Neural crest cell (in vitro differentiated cells): ENCODE measurements at regions not wholly inside any gene's neighbourhood (a gene's known extent, or its start where the extent isn't known, plus 50 kb on each side); places are given as distances from the start of the nearest gene placed in this dataset.

Experiments
- DNase-seq: peaks from one replicate; pipeline ENCODE4 v3.0.0; 2021; ENCODE audit warnings: low read depth, mixed read lengths, low spot score
- H3K27ac Mint-ChIP-seq: one replicate; pipeline ENCODE4 v1.8.0; 2021; ENCODE audit warnings: mild to moderate bottlenecking, mixed read lengths; ENCODE audit not compliant: unreplicated experiment
- H3K27me3 Mint-ChIP-seq: 2 replicates; pipeline ENCODE4 v1.8.0; 2021; ENCODE audit warnings: low read depth, mild to moderate bottlenecking, mixed read lengths
- H3K36me3 Mint-ChIP-seq: 2 replicates; pipeline ENCODE4 v1.8.0; 2021; ENCODE audit warnings: low read depth, mild to moderate bottlenecking, mixed read lengths
- H3K4me1 Mint-ChIP-seq: 2 replicates; pipeline ENCODE4 v1.8.0; 2021; ENCODE audit warnings: mixed read lengths
- H3K4me3 Mint-ChIP-seq: one replicate; pipeline ENCODE4 v1.8.0; 2021; ENCODE audit warnings: mild to moderate bottlenecking, mixed read lengths
- H3K9me3 Mint-ChIP-seq: 2 replicates; pipeline ENCODE4 v1.8.0; 2021; ENCODE audit warnings: mixed read lengths
- TF ChIP-seq, protein P1 (sequence below): fragments of 200-600 bp; sonication (generic); conservative IDR thresholded peaks from 2 replicates; pipeline ENCODE4 v1.5.0; 2021; ENCODE audit warnings: antibody characterized with exemption, mild to moderate bottlenecking

DNA sequence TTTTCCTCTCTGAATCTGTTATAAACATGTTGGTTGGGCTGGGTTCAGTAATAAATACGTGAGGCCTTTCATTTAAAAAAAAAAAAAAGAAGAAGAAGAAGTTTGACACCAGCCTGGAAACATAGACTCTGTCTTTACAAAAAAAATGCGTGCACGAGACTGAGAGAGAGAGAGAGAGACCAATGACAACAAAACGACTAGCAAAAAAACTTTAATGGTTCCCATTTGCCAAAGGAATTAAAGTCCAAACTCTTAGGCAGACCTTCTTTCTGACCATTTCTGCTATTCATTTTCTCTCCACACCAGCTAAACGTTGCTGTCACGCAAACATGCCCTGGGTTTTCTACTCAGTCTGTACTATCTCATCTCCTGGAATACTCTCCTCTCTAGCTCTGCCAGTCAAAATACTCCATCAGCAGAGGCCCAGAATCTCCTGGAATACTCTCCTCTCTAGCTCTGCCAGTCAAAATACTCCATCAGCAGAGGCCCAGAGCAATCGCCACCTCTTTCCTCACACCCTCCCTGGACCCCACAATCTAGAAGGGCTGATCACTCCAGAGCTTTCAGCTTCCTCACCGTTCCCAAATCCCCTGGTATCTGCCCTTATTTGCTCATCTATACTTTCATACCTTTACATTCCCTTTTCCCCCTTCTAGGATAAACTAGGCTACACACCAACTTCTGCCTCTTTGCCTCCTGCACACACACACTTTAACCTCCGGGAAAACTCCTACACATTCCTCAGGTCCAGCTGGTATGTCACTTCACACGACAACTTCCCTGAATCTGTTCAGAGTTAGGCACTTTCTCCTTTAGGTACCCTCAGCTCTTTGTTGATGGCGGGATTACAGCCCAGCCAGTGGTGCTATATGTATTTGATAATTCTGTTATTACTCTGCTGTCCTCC lies 100.0 kb downstream of the CDC7 start:
- TF ChIP-seq, protein P1, sequence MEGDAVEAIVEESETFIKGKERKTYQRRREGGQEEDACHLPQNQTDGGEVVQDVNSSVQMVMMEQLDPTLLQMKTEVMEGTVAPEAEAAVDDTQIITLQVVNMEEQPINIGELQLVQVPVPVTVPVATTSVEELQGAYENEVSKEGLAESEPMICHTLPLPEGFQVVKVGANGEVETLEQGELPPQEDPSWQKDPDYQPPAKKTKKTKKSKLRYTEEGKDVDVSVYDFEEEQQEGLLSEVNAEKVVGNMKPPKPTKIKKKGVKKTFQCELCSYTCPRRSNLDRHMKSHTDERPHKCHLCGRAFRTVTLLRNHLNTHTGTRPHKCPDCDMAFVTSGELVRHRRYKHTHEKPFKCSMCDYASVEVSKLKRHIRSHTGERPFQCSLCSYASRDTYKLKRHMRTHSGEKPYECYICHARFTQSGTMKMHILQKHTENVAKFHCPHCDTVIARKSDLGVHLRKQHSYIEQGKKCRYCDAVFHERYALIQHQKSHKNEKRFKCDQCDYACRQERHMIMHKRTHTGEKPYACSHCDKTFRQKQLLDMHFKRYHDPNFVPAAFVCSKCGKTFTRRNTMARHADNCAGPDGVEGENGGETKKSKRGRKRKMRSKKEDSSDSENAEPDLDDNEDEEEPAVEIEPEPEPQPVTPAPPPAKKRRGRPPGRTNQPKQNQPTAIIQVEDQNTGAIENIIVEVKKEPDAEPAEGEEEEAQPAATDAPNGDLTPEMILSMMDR, result no peak
- peak overlapping the region; percentile 21 for H3K27ac Mint-ChIP-seq
- H3K4me3 Mint-ChIP-seq, result no peak overlapping the region
- no peak for DNase-seq
- H3K27me3 Mint-ChIP-seq, result no peaks in the 10 kb centered on the region
- no peaks in the 10 kb centered on the region for H3K36me3 Mint-ChIP-seq
- H3K9me3 Mint-ChIP-seq, result no peaks in the 10 kb centered on the region
- H3K4me1 Mint-ChIP-seq, result peaks cover 11% of the 10 kb centered on the region

DNA sequence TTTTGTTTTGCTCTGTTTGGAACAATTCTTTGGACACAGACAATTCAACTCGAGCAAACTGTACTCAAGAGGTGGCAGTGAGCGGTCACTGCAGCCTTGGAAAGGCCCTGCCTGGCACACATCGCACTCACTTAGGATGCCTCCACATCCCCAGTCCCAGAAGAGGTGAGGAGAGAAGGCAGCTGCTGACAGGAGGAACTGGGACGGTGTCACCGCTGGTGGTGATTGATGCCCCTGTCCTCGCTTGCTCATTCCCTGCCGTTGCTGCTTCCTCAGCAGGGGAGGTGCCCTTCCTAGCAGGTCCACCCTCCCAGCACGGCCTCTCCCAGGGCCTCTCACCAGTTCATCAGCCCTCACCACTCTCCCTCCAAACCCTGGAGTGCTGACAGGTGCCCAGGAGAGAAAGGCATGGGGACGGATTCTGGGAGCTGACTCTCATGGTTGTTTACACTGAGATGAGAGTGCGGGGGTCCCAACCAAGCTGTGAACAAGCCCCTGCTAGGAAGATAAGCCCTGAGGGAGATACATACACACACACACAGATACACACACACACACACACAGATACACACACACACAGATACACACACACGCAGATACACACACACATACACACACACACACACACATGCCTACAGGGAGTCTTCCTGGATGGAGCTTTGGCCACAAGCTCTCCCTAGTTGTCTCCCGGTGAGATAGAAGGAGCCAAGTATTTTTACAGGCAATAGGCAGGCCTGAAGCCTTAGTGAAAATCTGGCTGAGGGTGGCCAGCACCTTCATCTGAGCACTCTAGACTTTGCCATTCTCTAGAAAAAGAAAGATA lies 101.1 kb downstream of the CDC7 start:
- H3K27ac Mint-ChIP-seq, result peak overlapping the region; percentile 57
- H3K4me3 Mint-ChIP-seq, result no peak overlapping the region
- H3K36me3 Mint-ChIP-seq, result no peaks in the 10 kb centered on the region
- no peaks in the 10 kb centered on the region for H3K9me3 Mint-ChIP-seq
- TF ChIP-seq, protein P1, result no peak
- DNase-seq, result no peak
- no peaks in the 10 kb centered on the region for H3K27me3 Mint-ChIP-seq
- H3K4me1 Mint-ChIP-seq, result peaks cover 11% of the 10 kb centered on the region

DNA sequence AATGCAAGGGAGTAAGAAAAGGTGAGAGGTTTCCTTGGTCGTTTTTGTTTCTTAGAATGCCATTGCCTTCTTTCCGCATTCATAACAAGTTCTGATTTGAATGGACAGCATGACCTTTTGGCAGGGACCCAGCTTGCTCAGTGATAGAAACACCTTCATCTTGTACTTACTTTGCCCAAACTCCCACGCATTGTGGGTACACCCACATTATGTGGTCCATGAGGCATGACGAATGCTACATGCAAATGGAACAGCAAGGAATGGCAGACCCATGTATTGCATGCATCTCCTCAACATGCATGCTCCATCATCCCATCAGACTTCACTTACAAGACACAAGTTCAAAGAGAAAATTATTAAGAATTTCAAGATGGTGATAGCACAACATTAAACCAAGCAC lies 102.8 kb downstream of the CDC7 start:
- no peaks in the 10 kb centered on the region for H3K27me3 Mint-ChIP-seq
- H3K27ac Mint-ChIP-seq, result no peak overlapping the region
- no peaks in the 10 kb centered on the region for H3K36me3 Mint-ChIP-seq
- H3K4me1 Mint-ChIP-seq, result peaks cover 11% of the 10 kb centered on the region
- H3K9me3 Mint-ChIP-seq, result peaks cover 4% of the 10 kb centered on the region
- no peak overlapping the region for H3K4me3 Mint-ChIP-seq
- no peak for DNase-seq
- TF ChIP-seq, protein P1, result no peak

DNA sequence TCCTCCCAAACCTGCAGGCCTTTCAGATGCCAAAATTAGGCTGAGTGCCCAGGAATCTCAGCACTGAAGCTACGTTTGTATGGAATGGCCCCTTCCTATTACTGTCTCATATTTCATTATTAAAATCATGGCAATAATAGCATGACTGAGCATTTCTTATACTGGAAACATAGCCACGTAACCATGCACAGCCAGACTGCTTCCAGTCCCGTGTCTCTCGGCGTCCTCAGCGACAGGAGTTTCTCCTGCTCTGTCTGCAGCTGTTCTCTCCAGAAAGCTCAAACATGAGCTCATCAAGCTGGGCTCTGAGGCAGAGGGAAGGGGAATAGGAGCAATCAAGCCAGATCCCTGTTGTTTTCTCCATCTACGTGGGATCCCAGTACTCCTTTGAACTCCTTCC lies 104.0 kb downstream of the CDC7 start:
- peaks cover 11% of the 10 kb centered on the region for H3K4me1 Mint-ChIP-seq
- no peaks in the 10 kb centered on the region for H3K27me3 Mint-ChIP-seq
- H3K36me3 Mint-ChIP-seq, result no peaks in the 10 kb centered on the region
- no peak overlapping the region for H3K4me3 Mint-ChIP-seq
- peaks cover 6% of the 10 kb centered on the region for H3K9me3 Mint-ChIP-seq
- TF ChIP-seq, protein P1, result no peak
- no peak for DNase-seq
- no peak overlapping the region for H3K27ac Mint-ChIP-seq

DNA sequence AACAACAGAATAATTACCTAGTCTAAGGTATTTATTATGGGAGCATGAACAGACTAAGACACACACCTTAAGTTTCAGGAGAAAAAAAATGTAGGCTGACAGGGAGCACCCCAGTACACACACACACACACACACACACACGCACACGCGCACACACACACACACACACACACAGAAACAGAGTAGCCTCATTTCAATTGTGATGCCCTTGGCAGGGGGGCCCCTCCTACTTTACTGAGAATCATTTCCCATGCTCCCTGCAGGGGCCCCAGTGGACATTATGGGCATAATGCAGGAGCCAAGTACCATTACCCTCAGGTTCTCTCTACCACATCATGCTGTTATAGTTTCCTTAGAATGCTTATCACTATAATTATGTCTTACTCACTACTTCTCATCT lies 104.9 kb downstream of the CDC7 start:
- Mint-ChIP-seq H3K4me3 (no peak overlapping the region), H3K9me3 (peaks cover 6% of the 10 kb centered on the region), H3K27me3 (no peaks in the 10 kb centered on the region), H3K27ac (no peak overlapping the region), H3K4me1 (peaks cover 11% of the 10 kb centered on the region), H3K36me3 (no peaks in the 10 kb centered on the region)
- TF ChIP-seq, protein P1, result no peak
- no peak for DNase-seq
